B cell (primary cell): ENCODE measurements at regions not wholly inside any gene's neighbourhood (a gene's known extent, or its start where the extent isn't known, plus 50 kb on each side); places are given as distances from the start of the nearest gene placed in this dataset.

ENCODE experiments used
- ATAC-seq: fragments of 200-7000 bp; cut with Tn5 transposase; one replicate; pipeline ENCODE4 v1.10.0; 2021; ENCODE audit warnings: low read depth, mild to moderate bottlenecking, moderate number of reproducible peaks, moderate library complexity
- CTCF ChIA-PET: fragments of 350-600 bp; sonication (Branson Sonifier 250); formaldehyde crosslinking; loops from one replicate; lab custom pipeline; 2021; ENCODE audit warnings: antibody characterized with exemption, inconsistent platforms; lab: Charles Lee
- POLR2A ChIA-PET: fragments of 350-600 bp; sonication (Branson Sonifier 250); formaldehyde crosslinking; loops from one replicate; lab custom pipeline; 2021; ENCODE audit warnings: antibody characterized with exemption; lab: Charles Lee
- DNase-seq: peaks from one replicate; pipeline ENCODE4 v3.0.0; 2013
- H2AFZ ChIP-seq: 2 replicates; pipeline ENCODE4 v1.6.1; 2012; ENCODE audit warnings: mild to moderate bottlenecking, low read depth, low read length; ENCODE audit not compliant: insufficient read depth, poor library complexity, severe bottlenecking
- H3K27ac ChIP-seq, 2 donors: 1 replicate in 1 of 2; 2 replicates in 1 of 2; pipeline ENCODE4 v1.5.1; 2012 to 2013; ENCODE audit warnings: low read length in 2 of 2, mild to moderate bottlenecking in 2 of 2, moderate library complexity in 1 of 2
- H3K27me3 ChIP-seq, 4 experiments: fragments of 200-600 bp in 1 of 4; sonication (generic) in 1 of 4; replicated peaks in 1 of 4; 1 replicate in 2 of 4; 2 replicates in 2 of 4; pipeline versions ENCODE4 v1.6.1 to v1.7.0; 2013 to 2016; ENCODE audit warnings: low read length in 3 of 4, mild to moderate bottlenecking in 2 of 4, mixed read lengths in 1 of 4, moderate library complexity in 1 of 4; ENCODE audit not compliant: insufficient read depth in 4 of 4, control insufficient read depth in 3 of 4; ENCODE audit errors: control extremely low read depth in 1 of 4
- H3K36me3 ChIP-seq, 2 experiments: replicated peaks in 1 of 2; 1 replicate in 1 of 2; 2 replicates in 1 of 2; pipeline versions ENCODE4 v1.6.1 to v1.7.1; 2013; ENCODE audit warnings: low read length in 1 of 2; ENCODE audit not compliant: insufficient read depth in 2 of 2, control insufficient read depth in 1 of 2; ENCODE audit errors: control extremely low read depth in 1 of 2, extremely low read depth in 1 of 2
- H3K4me1 ChIP-seq, 2 donors: fragments of 200-600 bp in 1 of 2; sonication (generic) in 1 of 2; 1 replicate in 1 of 2; 2 replicates in 1 of 2; pipeline versions ENCODE4 v1.5.1 to v1.6.1; 2013 to 2017; ENCODE audit warnings: low read length in 2 of 2; ENCODE audit not compliant: control insufficient read depth in 2 of 2, insufficient read depth in 2 of 2
- H3K4me2 ChIP-seq: replicated peaks from 2 replicates; pipeline ENCODE3; 2012; ENCODE audit warnings: mild to moderate bottlenecking, low read depth, low read length; ENCODE audit not compliant: poor library complexity, severe bottlenecking
- H3K4me3 ChIP-seq, 5 experiments: fragments of 200-600 bp in 1 of 5; sonication (generic) in 1 of 5; 1 replicate in 3 of 5; 2 replicates in 2 of 5; pipeline versions ENCODE4 v1.5.1 to v1.7.0; 2011 to 2016; ENCODE audit warnings: low read length in 4 of 5, mild to moderate bottlenecking in 4 of 5, low read depth in 2 of 5, control low read depth in 1 of 5, moderate library complexity in 1 of 5; ENCODE audit not compliant: insufficient read depth in 1 of 5; ENCODE audit errors: control extremely low read depth in 1 of 5, extremely low read depth in 1 of 5
- H3K79me2 ChIP-seq: fragments of 200-600 bp; sonication (generic); one replicate; pipeline ENCODE4 v1.6.0; 2016; ENCODE audit warnings: low read length; ENCODE audit not compliant: control insufficient read depth, insufficient read depth
- H3K9ac ChIP-seq: fragments of 200-600 bp; sonication (generic); 2 replicates; pipeline ENCODE4 v1.6.1; 2017; ENCODE audit warnings: mild to moderate bottlenecking, low read length, moderate library complexity
- H3K9me3 ChIP-seq, 3 donors: one replicate each; pipeline versions ENCODE4 v1.6.1 to v1.7.1; 2013; ENCODE audit warnings: low read length in 2 of 3; ENCODE audit not compliant: control insufficient read depth in 2 of 3, insufficient read depth in 1 of 3; ENCODE audit errors: control extremely low read depth in 1 of 3
- H4K20me1 ChIP-seq: 2 replicates; pipeline ENCODE4 v1.6.0; 2012; ENCODE audit warnings: mild to moderate bottlenecking, low read length; ENCODE audit not compliant: insufficient read depth, control insufficient read depth, poor library complexity, severe bottlenecking
- H3K27ac Mint-ChIP-seq: one replicate; pipeline ENCODE4 v1.8.0; 2021; ENCODE audit warnings: mixed read lengths
- H3K27me3 Mint-ChIP-seq: one replicate; pipeline ENCODE4 v1.8.0; 2021; ENCODE audit warnings: mixed read lengths
- H3K4me1 Mint-ChIP-seq: one replicate; pipeline ENCODE4 v1.8.0; 2021; ENCODE audit warnings: mixed read lengths
- H3K4me3 Mint-ChIP-seq: one replicate; pipeline ENCODE4 v1.8.0; 2021; ENCODE audit warnings: mixed read lengths
- H3K9me3 Mint-ChIP-seq: one replicate; pipeline ENCODE4 v1.8.0; 2022; ENCODE audit warnings: mixed read lengths; ENCODE audit not compliant: insufficient read depth
- EZH2 ChIP-seq: IDR thresholded peaks from 2 replicates; pipeline ENCODE4 v1.6.1; 2012; ENCODE audit warnings: borderline replicate concordance, low read depth, mild to moderate bottlenecking, moderate library complexity, low read length; ENCODE audit not compliant: insufficient read depth, poor library complexity, severe bottlenecking
- WGBS: methylation state at CpG from one replicate; pipeline ENCODE4 v1.1.5; 2013; ENCODE audit warnings: missing lambda C conversion rate; ENCODE audit not compliant: insufficient coverage; 5-methylcytosine and 5-hydroxymethylcytosine counted together
- intact Hi-C: fragments of 100-400 bp; cut with micrococcal nuclease; formaldehyde crosslinking; loops from one replicate; pipeline ENCODE4 v1.10.0; 2022
- TF ChIP-seq, protein P1 (sequence below): fragments of 200-600 bp; IDR thresholded peaks from one replicate; pipeline ENCODE4 v1.8.0; 2022; ENCODE audit warnings: antibody characterized with exemption, mild to moderate bottlenecking

DNA sequence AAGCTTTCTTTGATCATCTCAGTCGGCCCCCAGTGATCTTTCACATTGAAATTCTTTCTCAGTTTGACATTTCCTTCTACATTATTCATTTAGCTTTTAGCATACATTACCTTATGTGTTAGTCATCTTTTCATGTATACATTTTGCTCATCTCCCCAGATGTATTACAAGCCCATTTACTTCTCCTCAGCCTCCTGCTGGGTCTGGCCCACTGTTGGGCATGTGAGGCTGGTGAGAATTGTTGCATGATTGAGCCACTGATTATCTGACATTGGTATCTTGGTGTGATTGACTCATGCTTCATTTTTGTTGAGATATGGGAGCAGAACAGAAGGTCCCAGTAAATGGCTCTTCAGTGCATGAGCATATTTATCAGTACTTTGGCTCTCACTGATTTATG, 300.1 kb upstream of the DDX18 start:
- no peak overlapping the region for H3K27ac ChIP-seq
- ATAC-seq = no peak
- H3K27me3 ChIP-seq = no peaks in the 10 kb centered on the region
- no peak overlapping the region for H3K4me3 Mint-ChIP-seq
- WGBS = 80% methylated on average over 1 of the region's 1 CpG
- H3K4me1 ChIP-seq = no peaks in the 10 kb centered on the region
- peaks cover 0 to 4% (median 0%) of the 10 kb centered on the region in 3 donors for H3K9me3 ChIP-seq
- intact Hi-C loops = no loop called here
- no peaks in the 10 kb centered on the region for H3K4me1 Mint-ChIP-seq
- no peak for TF ChIP-seq EZH2
- TF ChIP-seq, protein P1, sequence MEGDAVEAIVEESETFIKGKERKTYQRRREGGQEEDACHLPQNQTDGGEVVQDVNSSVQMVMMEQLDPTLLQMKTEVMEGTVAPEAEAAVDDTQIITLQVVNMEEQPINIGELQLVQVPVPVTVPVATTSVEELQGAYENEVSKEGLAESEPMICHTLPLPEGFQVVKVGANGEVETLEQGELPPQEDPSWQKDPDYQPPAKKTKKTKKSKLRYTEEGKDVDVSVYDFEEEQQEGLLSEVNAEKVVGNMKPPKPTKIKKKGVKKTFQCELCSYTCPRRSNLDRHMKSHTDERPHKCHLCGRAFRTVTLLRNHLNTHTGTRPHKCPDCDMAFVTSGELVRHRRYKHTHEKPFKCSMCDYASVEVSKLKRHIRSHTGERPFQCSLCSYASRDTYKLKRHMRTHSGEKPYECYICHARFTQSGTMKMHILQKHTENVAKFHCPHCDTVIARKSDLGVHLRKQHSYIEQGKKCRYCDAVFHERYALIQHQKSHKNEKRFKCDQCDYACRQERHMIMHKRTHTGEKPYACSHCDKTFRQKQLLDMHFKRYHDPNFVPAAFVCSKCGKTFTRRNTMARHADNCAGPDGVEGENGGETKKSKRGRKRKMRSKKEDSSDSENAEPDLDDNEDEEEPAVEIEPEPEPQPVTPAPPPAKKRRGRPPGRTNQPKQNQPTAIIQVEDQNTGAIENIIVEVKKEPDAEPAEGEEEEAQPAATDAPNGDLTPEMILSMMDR = no peak
- DNase-seq = no peak
- H3K9me3 Mint-ChIP-seq = peaks cover 2% of the 10 kb centered on the region
- ChIA-PET POLR2A (no interaction called here), CTCF (no interaction called here)
- H4K20me1 ChIP-seq = no peaks in the 10 kb centered on the region
- no peak overlapping the region for H2AFZ ChIP-seq
- H3K4me3 ChIP-seq = no peak overlapping the region
- no peak overlapping the region for H3K4me2 ChIP-seq
- H3K36me3 ChIP-seq = no peaks in the 10 kb centered on the region
- no peak overlapping the region for H3K27ac Mint-ChIP-seq
- no peak overlapping the region for H3K9ac ChIP-seq
- H3K79me2 ChIP-seq = no peaks in the 10 kb centered on the region
- no peaks in the 10 kb centered on the region for H3K27me3 Mint-ChIP-seq

DNA sequence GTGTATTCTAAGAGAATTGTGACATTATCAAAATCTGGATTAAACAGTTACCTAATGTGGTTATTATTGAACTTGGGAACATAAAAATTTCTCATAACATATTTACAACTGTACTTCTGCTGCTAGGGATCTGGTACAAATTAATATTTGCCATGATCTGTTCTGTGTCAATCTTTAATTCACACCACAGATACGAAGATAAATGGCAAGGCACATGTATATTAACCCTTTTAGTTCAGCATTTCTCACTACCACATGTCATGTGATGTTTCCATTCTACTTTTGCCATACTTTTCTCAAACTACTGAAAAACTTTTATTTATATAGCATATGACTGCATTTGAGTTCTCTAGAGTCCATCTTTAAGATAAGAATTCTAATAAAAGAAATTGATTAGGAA, 295.3 kb upstream of the DDX18 start:
- DNase-seq (no peak), ATAC-seq (no peak)
- ChIA-PET CTCF (no interaction called here), POLR2A (no interaction called here)
- no peaks in the 10 kb centered on the region for H3K27me3 ChIP-seq
- no peak overlapping the region for H3K4me2 ChIP-seq
- H2AFZ ChIP-seq = no peak overlapping the region
- no peaks in the 10 kb centered on the region for H3K36me3 ChIP-seq
- Mint-ChIP-seq H3K4me3 (no peak overlapping the region), H3K27me3 (no peaks in the 10 kb centered on the region), H3K27ac (no peak overlapping the region), H3K9me3 (peaks cover 6% of the 10 kb centered on the region), H3K4me1 (no peaks in the 10 kb centered on the region)
- no peak overlapping the region for H3K4me3 ChIP-seq
- H3K27ac ChIP-seq = no peak overlapping the region
- no peaks in the 10 kb centered on the region for H4K20me1 ChIP-seq
- H3K9me3 ChIP-seq = peaks cover 0 to 4% (median 0%) of the 10 kb centered on the region in 3 donors
- TF ChIP-seq, protein P1 = no peak
- TF ChIP-seq EZH2 = no peak
- no peak overlapping the region for H3K9ac ChIP-seq
- no CpG with 5 or more reads among the region's 1 CpG for WGBS
- intact Hi-C loops = no loop called here
- H3K4me1 ChIP-seq = no peaks in the 10 kb centered on the region
- no peaks in the 10 kb centered on the region for H3K79me2 ChIP-seq
